Astrocyte (in vitro differentiated cells and primary cell): ENCODE measurements at regions not wholly inside any gene's neighbourhood (a gene's known extent, or its start where the extent isn't known, plus 50 kb on each side); places are given as distances from the start of the nearest gene placed in this dataset.

ENCODE experiments used
- DNase-seq: peaks from one replicate; pipeline ENCODE4 v3.0.0-alpha.2; 2010; ENCODE audit warnings: low read depth
- FAIRE-seq: peaks from 2 replicates; lab custom pipeline; 2011; peaks lifted over from hg19 to GRCh38; lab: Jason Lieb, UNC
- H2AFZ ChIP-seq: 2 replicates; pipeline ENCODE4 v1.6.0; 2012; ENCODE audit warnings: low read depth, low read length, inconsistent platforms
- H3K27ac ChIP-seq: 2 replicates; pipeline ENCODE4 v1.5.1; 2011; ENCODE audit warnings: low read depth, low read length, inconsistent platforms
- H3K27me3 ChIP-seq: 2 replicates; pipeline ENCODE4 v1.6.0; 2011; ENCODE audit warnings: low read length, inconsistent platforms; ENCODE audit not compliant: insufficient read depth
- H3K36me3 ChIP-seq: 2 replicates; pipeline ENCODE4 v1.5.1; 2011; ENCODE audit warnings: low read length, inconsistent platforms; ENCODE audit not compliant: insufficient read depth
- H3K4me1 ChIP-seq: 2 replicates; pipeline ENCODE4 v1.5.1; 2011; ENCODE audit warnings: low read length, inconsistent platforms; ENCODE audit not compliant: insufficient read depth
- H3K4me2 ChIP-seq: 2 replicates; pipeline ENCODE4 v1.6.0; 2012; ENCODE audit warnings: low read length, inconsistent platforms
- H3K4me3 ChIP-seq: 2 replicates; pipeline ENCODE4 v1.5.1; 2011; ENCODE audit warnings: low read depth, mild to moderate bottlenecking, low read length, inconsistent platforms; ENCODE audit not compliant: insufficient read depth
- H3K79me2 ChIP-seq: 2 replicates; pipeline ENCODE4 v1.6.0; 2012; ENCODE audit warnings: mild to moderate bottlenecking, low read length, inconsistent platforms; ENCODE audit not compliant: insufficient read depth
- H3K9ac ChIP-seq: 2 replicates; pipeline ENCODE4 v1.6.0; 2012; ENCODE audit warnings: mild to moderate bottlenecking, low read length, inconsistent platforms
- H3K9me3 ChIP-seq: 2 replicates; pipeline ENCODE4 v1.5.1; 2012; ENCODE audit warnings: low read depth, mild to moderate bottlenecking, low read length, inconsistent platforms; ENCODE audit not compliant: insufficient read depth
- H4K20me1 ChIP-seq: 2 replicates; pipeline ENCODE4 v1.6.0; 2012; ENCODE audit warnings: low read length, inconsistent platforms; ENCODE audit not compliant: insufficient read depth
- H3K27ac Mint-ChIP-seq: one replicate; pipeline ENCODE4 v1.8.0; 2021; ENCODE audit warnings: mild to moderate bottlenecking, mixed read lengths; ENCODE audit not compliant: unreplicated experiment
- H3K27me3 Mint-ChIP-seq: one replicate; pipeline ENCODE4 v1.8.0; 2021; ENCODE audit warnings: low read depth, mixed read lengths; ENCODE audit not compliant: unreplicated experiment
- H3K36me3 Mint-ChIP-seq: one replicate; pipeline ENCODE4 v1.8.0; 2021; ENCODE audit warnings: low read depth, mixed read lengths; ENCODE audit not compliant: unreplicated experiment
- H3K4me1 Mint-ChIP-seq: one replicate; pipeline ENCODE4 v1.8.0; 2021; ENCODE audit warnings: low read depth, mixed read lengths; ENCODE audit not compliant: unreplicated experiment
- H3K4me3 Mint-ChIP-seq: one replicate; pipeline ENCODE4 v1.8.0; 2021; ENCODE audit warnings: mild to moderate bottlenecking, moderate library complexity, mixed read lengths; ENCODE audit not compliant: unreplicated experiment
- H3K9me3 Mint-ChIP-seq: one replicate; pipeline ENCODE4 v1.8.0; 2021; ENCODE audit warnings: mild to moderate bottlenecking, mixed read lengths; ENCODE audit not compliant: unreplicated experiment
- CTCF ChIP-seq: IDR thresholded peaks from 2 replicates; pipeline ENCODE4 v1.5.1; 2011; ENCODE audit warnings: low read depth, mild to moderate bottlenecking, inconsistent platforms, low read length, moderate library complexity; ENCODE audit not compliant: insufficient read depth
- EZH2 ChIP-seq: IDR thresholded peaks from 2 replicates; pipeline ENCODE4 v1.6.1; 2012; ENCODE audit warnings: mild to moderate bottlenecking, low read length, inconsistent platforms; ENCODE audit not compliant: insufficient read depth

GRCh38 chr3:111333642-111334041 is 208.4 kb upstream of the CD96 start:
- no peak overlapping the region for H2AFZ ChIP-seq
- H3K4me2 ChIP-seq, result no peak overlapping the region
- no peak for FAIRE-seq

GRCh38 chr3:111335512-111336303 is 206.3 kb upstream of the CD96 start:
- no peak overlapping the region for H3K4me2 ChIP-seq
- FAIRE-seq, result no peak

More at GRCh38 chr3:111333642-111334041, 208.4 kb upstream of the CD96 start:
- no peaks in the 10 kb centered on the region for H3K27me3 Mint-ChIP-seq
- H3K79me2 ChIP-seq, result no peaks in the 10 kb centered on the region
- peak overlapping the region; percentile 84 for H3K27ac Mint-ChIP-seq
- peak; percentile 33 for DNase-seq
- no peak overlapping the region for H3K4me3 ChIP-seq
- H3K4me3 Mint-ChIP-seq, result no peak overlapping the region
- TF ChIP-seq CTCF, result no peak
- no peak for TF ChIP-seq EZH2
- H4K20me1 ChIP-seq, result no peaks in the 10 kb centered on the region
- no peak overlapping the region for H3K27ac ChIP-seq
- no peaks in the 10 kb centered on the region for H3K36me3 ChIP-seq
- peaks cover 10% of the 10 kb centered on the region for H3K4me1 ChIP-seq
- H3K9me3 Mint-ChIP-seq, result no peaks in the 10 kb centered on the region
- no peaks in the 10 kb centered on the region for H3K36me3 Mint-ChIP-seq
- no peak overlapping the region for H3K9ac ChIP-seq
- H3K9me3 ChIP-seq, result no peaks in the 10 kb centered on the region
- H3K4me1 Mint-ChIP-seq, result peaks cover 36% of the 10 kb centered on the region
- H3K27me3 ChIP-seq, result no peaks in the 10 kb centered on the region

More at GRCh38 chr3:111335512-111336303, 206.3 kb upstream of the CD96 start:
- H3K27me3 ChIP-seq, result no peaks in the 10 kb centered on the region
- H3K4me3 ChIP-seq, result no peak overlapping the region
- no peak overlapping the region for H3K27ac ChIP-seq
- H3K9ac ChIP-seq, result no peak overlapping the region
- no peak overlapping the region for H2AFZ ChIP-seq
- H3K9me3 Mint-ChIP-seq, result peaks cover 4% of the 10 kb centered on the region
- H3K27me3 Mint-ChIP-seq, result no peaks in the 10 kb centered on the region
- peaks cover 36% of the 10 kb centered on the region for H3K4me1 Mint-ChIP-seq
- peaks cover 1% of the 10 kb centered on the region for H3K36me3 Mint-ChIP-seq
- no peaks in the 10 kb centered on the region for H3K36me3 ChIP-seq
- H3K9me3 ChIP-seq, result no peaks in the 10 kb centered on the region
- no peaks in the 10 kb centered on the region for H4K20me1 ChIP-seq
- peaks cover 10% of the 10 kb centered on the region for H3K4me1 ChIP-seq
- DNase-seq, result no peak
- no peak overlapping the region for H3K27ac Mint-ChIP-seq
- H3K79me2 ChIP-seq, result no peaks in the 10 kb centered on the region
- no peak overlapping the region for H3K4me3 Mint-ChIP-seq
- TF ChIP-seq EZH2 (no peak), CTCF (no peak)
